Limb (tissue), 2 donors: ENCODE measurements at regions not wholly inside any gene's neighbourhood (a gene's known extent, or its start where the extent isn't known, plus 50 kb on each side); places are given as distances from the start of the nearest gene placed in this dataset.
A peak's percentile ranks its signal among the peaks of the same experiment; 100 is the strongest.
"Not testable (repeated sequence)": the region's sequence is repeated elsewhere in the genome, so short reads cannot be mapped to it uniquely, and the experiment has no call there.

Experiments used
- DNase-seq, 2 donors: peaks; one replicate each; pipeline ENCODE4 v3.0.0-alpha.2; 2016; ENCODE audit errors: extremely low spot score in 2 of 2

- DNase-seq, result no peak
These were observed 322.6 kb upstream of the TMEM132C start for GRCh38 chr12:127944211-127944899.

GRCh38 chr12:127957001-127957660 is 309.8 kb upstream of the TMEM132C start:
- no peak for DNase-seq

- no peak for DNase-seq
These were observed 304.7 kb upstream of the TMEM132C start for GRCh38 chr12:127962303-127962702.

GRCh38 chr12:127963933-127964332 is 303.0 kb upstream of the TMEM132C start:
- no peak for DNase-seq

- DNase-seq, result no peak
These were observed 302.3 kb upstream of the TMEM132C start for GRCh38 chr12:127964717-127965116.

GRCh38 chr12:127966331-127966730 is 300.6 kb upstream of the TMEM132C start:
- no peak for DNase-seq

- DNase-seq, result no peak
These were observed 296.5 kb upstream of the TMEM132C start for GRCh38 chr12:127970491-127970890.

GRCh38 chr12:127980585-127980984 is 286.4 kb upstream of the TMEM132C start:
- DNase-seq, result no peak

- no peak for DNase-seq
These were observed 285.1 kb upstream of the TMEM132C start for GRCh38 chr12:127981875-127982274.

GRCh38 chr12:127983213-127983791 is 283.7 kb upstream of the TMEM132C start:
- not testable (repeated sequence) for DNase-seq

- no peak for DNase-seq
These were observed 282.4 kb upstream of the TMEM132C start for GRCh38 chr12:127984386-127985055.

- DNase-seq, result peak in 1 of 2 donors; percentile 5
These were observed 279.6 kb upstream of the TMEM132C start for GRCh38 chr12:127987199-127987901.

GRCh38 chr12:127991485-127991884 is 275.5 kb upstream of the TMEM132C start:
- no peak for DNase-seq

GRCh38 chr12:127998988-127999387 is 268.0 kb upstream of the TMEM132C start:
- DNase-seq, result no peak

- DNase-seq, result no peak
These were observed 262.5 kb upstream of the TMEM132C start for GRCh38 chr12:128004383-128004938.

GRCh38 chr12:128007250-128007649 is 259.7 kb upstream of the TMEM132C start:
- DNase-seq, result no peak

GRCh38 chr12:128008341-128008740 is 258.6 kb upstream of the TMEM132C start:
- DNase-seq, result no peak

- no peak for DNase-seq
These were observed 257.9 kb upstream of the TMEM132C start for GRCh38 chr12:128009108-128009507.

- no peak for DNase-seq
These were observed 254.9 kb upstream of the TMEM132C start for GRCh38 chr12:128012110-128012509.

- DNase-seq, result no peak
These were observed 251.7 kb upstream of the TMEM132C start for GRCh38 chr12:128015276-128015675.

GRCh38 chr12:128018067-128018466 is 248.9 kb upstream of the TMEM132C start:
- no peak for DNase-seq
